ENCODE measurements at regions not wholly inside any gene's neighbourhood (a gene's known extent, or its start where the extent isn't known, plus 50 kb on each side); places are given as distances from the start of the nearest gene placed in this dataset.

GRCh38 chrX:40835526-40835925 lies 100.2 kb upstream of the MED14 start:
- TF ChIP-seq ZFX (IDR thresholded peaks at IDR 0.05) (no peak), CTCF (conservative IDR thresholded peaks at IDR 0.05) (no peak)
- no peak overlapping the region for H3K27ac ChIP-seq

GRCh38 chrX:40843643-40844042 lies 108.3 kb upstream of the MED14 start:
- H3K27ac ChIP-seq: no peak overlapping the region
- TF ChIP-seq ZFX (IDR thresholded peaks at IDR 0.05): no peak
- no peak for TF ChIP-seq CTCF (conservative IDR thresholded peaks at IDR 0.05)

GRCh38 chrX:40844471-40844870 lies 109.1 kb upstream of the MED14 start:
- no peak overlapping the region for H3K27ac ChIP-seq
- TF ChIP-seq ZFX (IDR thresholded peaks at IDR 0.05): no peak
- TF ChIP-seq CTCF (conservative IDR thresholded peaks at IDR 0.05): no peak

GRCh38 chrX:40845331-40845911 lies 110.1 kb upstream of the MED14 start:
- TF ChIP-seq ZFX (IDR thresholded peaks at IDR 0.05) (no peak), CTCF (conservative IDR thresholded peaks at IDR 0.05) (no peak)
- no peak overlapping the region for H3K27ac ChIP-seq

GRCh38 chrX:40849906-40850823 lies 114.8 kb upstream of the MED14 start:
- no peak for TF ChIP-seq CTCF (conservative IDR thresholded peaks at IDR 0.05)
- no peak for TF ChIP-seq ZFX (IDR thresholded peaks at IDR 0.05)
- H3K27ac ChIP-seq: no peak overlapping the region

GRCh38 chrX:40852586-40852985 lies 117.2 kb upstream of the MED14 start:
- H3K27ac ChIP-seq: no peak overlapping the region
- TF ChIP-seq CTCF (conservative IDR thresholded peaks at IDR 0.05): no peak
- TF ChIP-seq ZFX (IDR thresholded peaks at IDR 0.05): no peak

All from C4-2B (cell line).